CD8-positive, alpha-beta memory T cell (primary cell): ENCODE measurements at regions not wholly inside any gene's neighbourhood (a gene's known extent, or its start where the extent isn't known, plus 50 kb on each side); places are given as distances from the start of the nearest gene placed in this dataset.

Source experiments
- CTCF ChIA-PET: fragments of 350-600 bp; sonication (Branson Sonifier 250); formaldehyde crosslinking; loops from one replicate; lab custom pipeline; 2021; ENCODE audit warnings: antibody characterized with exemption; lab: Charles Lee
- POLR2A ChIA-PET: fragments of 350-600 bp; sonication (Branson Sonifier 250); formaldehyde crosslinking; loops from one replicate; lab custom pipeline; 2021; ENCODE audit warnings: antibody characterized with exemption; lab: Charles Lee
- DNase-seq, 5 donors: peaks; one replicate each; pipeline versions ENCODE4 v3.0.0 to v3.0.0-alpha.2; 2020 to 2022; ENCODE audit warnings: mixed read lengths in 1 of 5
- H3K27ac ChIP-seq: one replicate; pipeline ENCODE4 v1.7.0; 2013; ENCODE audit warnings: low read depth, mild to moderate bottlenecking, low read length, moderate library complexity
- H3K27me3 ChIP-seq: 2 replicates; pipeline ENCODE4 v1.7.0; 2013; ENCODE audit warnings: low read length, mild to moderate bottlenecking; ENCODE audit not compliant: insufficient read depth, poor library complexity, severe bottlenecking
- H3K36me3 ChIP-seq: 2 replicates; pipeline ENCODE4 v1.7.0; 2013; ENCODE audit warnings: mild to moderate bottlenecking, low read length, moderate library complexity; ENCODE audit not compliant: insufficient read depth
- H3K4me1 ChIP-seq: 2 replicates; pipeline ENCODE4 v1.7.0; 2013; ENCODE audit warnings: mild to moderate bottlenecking, low read length, moderate library complexity; ENCODE audit not compliant: insufficient read depth
- H3K4me3 ChIP-seq: 2 replicates; pipeline ENCODE4 v1.7.0; 2013; ENCODE audit warnings: mild to moderate bottlenecking, low read length
- H3K9me3 ChIP-seq: 2 replicates; pipeline ENCODE4 v1.7.0; 2013; ENCODE audit warnings: mild to moderate bottlenecking, low read length
- H3K27ac Mint-ChIP-seq, 8 donors: one replicate each; pipeline ENCODE4 v1.8.0; 2020 to 2021; ENCODE audit warnings: mixed read lengths in 8 of 8, mild to moderate bottlenecking in 6 of 8, inconsistent platforms in 3 of 8, moderate library complexity in 3 of 8
- H3K27me3 Mint-ChIP-seq, 2 donors: one replicate each; pipeline ENCODE4 v1.8.0; 2020 to 2021; ENCODE audit warnings: mixed read lengths in 2 of 2, mild to moderate bottlenecking in 1 of 2, moderate library complexity in 1 of 2
- H3K36me3 Mint-ChIP-seq, 3 donors: one replicate each; pipeline ENCODE4 v1.8.0; 2020 to 2021; ENCODE audit warnings: mixed read lengths in 3 of 3, inconsistent platforms in 1 of 3, mild to moderate bottlenecking in 1 of 3
- H3K4me1 Mint-ChIP-seq, 3 donors: one replicate each; pipeline ENCODE4 v1.8.0; 2020 to 2021; ENCODE audit warnings: mixed read lengths in 3 of 3, inconsistent platforms in 1 of 3, mild to moderate bottlenecking in 1 of 3
- H3K4me3 Mint-ChIP-seq, 7 donors: one replicate each; pipeline ENCODE4 v1.8.0; 2020 to 2021; ENCODE audit warnings: mixed read lengths in 7 of 7, mild to moderate bottlenecking in 6 of 7, moderate library complexity in 4 of 7, inconsistent platforms in 2 of 7
- H3K9me3 Mint-ChIP-seq, 5 donors: one replicate each; pipeline ENCODE4 v1.8.0; 2020 to 2022; ENCODE audit warnings: mixed read lengths in 5 of 5, mild to moderate bottlenecking in 3 of 5, moderate library complexity in 2 of 5, inconsistent platforms in 1 of 5

DNA sequence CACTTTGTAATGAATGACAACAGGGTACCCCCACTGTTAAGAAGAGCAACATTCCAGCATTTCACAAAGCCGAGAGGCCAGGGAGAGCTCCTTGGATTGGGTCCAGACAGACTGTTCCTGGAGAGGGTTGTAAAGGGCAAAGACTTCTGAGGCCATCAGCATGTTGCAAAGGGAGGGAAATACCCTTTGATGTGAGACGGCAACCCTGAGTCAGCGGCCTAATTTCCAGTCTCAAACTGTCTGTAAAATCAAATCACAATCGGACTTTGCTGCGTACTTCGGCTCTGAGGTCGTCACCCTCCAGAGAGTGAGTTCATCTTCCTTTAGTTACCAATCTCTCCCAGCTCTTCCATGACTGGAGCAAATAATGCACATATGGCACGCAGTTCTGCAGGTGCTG, 101.0 kb upstream of the DTNBP1 start:
- no peak overlapping the region for H3K27ac Mint-ChIP-seq
- no peaks in the 10 kb centered on the region for H3K4me1 ChIP-seq
- H3K4me3 ChIP-seq: no peak overlapping the region
- H3K9me3 Mint-ChIP-seq: no peaks in the 10 kb centered on the region
- H3K4me3 Mint-ChIP-seq: no peak overlapping the region
- H3K27me3 ChIP-seq: no peaks in the 10 kb centered on the region
- no peak for DNase-seq
- no peaks in the 10 kb centered on the region for H3K9me3 ChIP-seq
- ChIA-PET POLR2A (no interaction called here), CTCF (no interaction called here)
- H3K27ac ChIP-seq: no peak overlapping the region
- no peaks in the 10 kb centered on the region for H3K36me3 Mint-ChIP-seq
- H3K4me1 Mint-ChIP-seq: no peaks in the 10 kb centered on the region
- no peaks in the 10 kb centered on the region for H3K36me3 ChIP-seq
- peaks cover 2 to 5% of the 10 kb centered on the region in 2 donors for H3K27me3 Mint-ChIP-seq

DNA sequence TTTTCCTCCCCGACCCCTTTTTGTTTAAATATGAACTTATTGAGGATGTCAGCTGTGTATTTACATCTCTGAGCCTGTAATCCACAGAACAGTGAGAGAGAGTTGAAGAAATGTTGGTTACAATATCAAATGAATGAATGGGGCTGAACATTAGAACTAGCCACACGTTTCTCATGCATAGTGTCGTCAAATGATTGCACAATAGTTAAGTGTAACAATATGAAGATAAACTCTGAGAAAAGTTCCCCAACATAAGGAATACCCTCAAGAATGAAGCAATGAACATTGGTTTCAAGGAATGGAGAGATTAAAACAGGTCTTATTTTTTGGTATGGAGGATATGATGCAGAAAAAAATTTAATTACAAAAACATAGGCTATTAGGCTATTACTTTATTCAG, 100.5 kb upstream of the DTNBP1 start:
- H3K36me3 ChIP-seq: no peaks in the 10 kb centered on the region
- ChIA-PET CTCF (no interaction called here), POLR2A (no interaction called here)
- no peaks in the 10 kb centered on the region for H3K9me3 Mint-ChIP-seq
- H3K27ac Mint-ChIP-seq: no peak overlapping the region
- H3K4me1 ChIP-seq: no peaks in the 10 kb centered on the region
- no peak overlapping the region for H3K4me3 ChIP-seq
- peaks cover 2 to 5% of the 10 kb centered on the region in 2 donors for H3K27me3 Mint-ChIP-seq
- DNase-seq: no peak
- H3K9me3 ChIP-seq: no peaks in the 10 kb centered on the region
- H3K4me1 Mint-ChIP-seq: no peaks in the 10 kb centered on the region
- H3K27ac ChIP-seq: no peak overlapping the region
- H3K36me3 Mint-ChIP-seq: no peaks in the 10 kb centered on the region
- H3K27me3 ChIP-seq: no peaks in the 10 kb centered on the region
- no peak overlapping the region for H3K4me3 Mint-ChIP-seq

GRCh38 chr6:15761045-15761502, 98.2 kb upstream of the DTNBP1 start:
- H3K27ac ChIP-seq: no peak overlapping the region
- H3K9me3 ChIP-seq: no peaks in the 10 kb centered on the region
- CTCF ChIA-PET: no interaction called here
- H3K9me3 Mint-ChIP-seq: peaks cover 0 to 1% (median 0%) of the 10 kb centered on the region in 5 donors
- no peaks in the 10 kb centered on the region for H3K27me3 ChIP-seq
- no peak overlapping the region for H3K4me3 Mint-ChIP-seq
- H3K4me1 ChIP-seq: no peaks in the 10 kb centered on the region
- no peaks in the 10 kb centered on the region for H3K36me3 ChIP-seq
- H3K27ac Mint-ChIP-seq: no peak overlapping the region
- H3K27me3 Mint-ChIP-seq: peaks cover 4 to 5% of the 10 kb centered on the region in 2 donors
- POLR2A ChIA-PET: no interaction called here
- no peak for DNase-seq
- H3K36me3 Mint-ChIP-seq: no peaks in the 10 kb centered on the region
- H3K4me1 Mint-ChIP-seq: no peaks in the 10 kb centered on the region
- no peak overlapping the region for H3K4me3 ChIP-seq

- H3K27ac ChIP-seq: no peak overlapping the region
- H3K4me3 ChIP-seq: no peak overlapping the region
- peaks cover 0 to 3% of the 10 kb centered on the region in 2 donors for H3K27me3 Mint-ChIP-seq
- H3K9me3 Mint-ChIP-seq: peaks cover 0 to 1% (median 0%) of the 10 kb centered on the region in 5 donors
- no peaks in the 10 kb centered on the region for H3K36me3 Mint-ChIP-seq
- H3K27me3 ChIP-seq: no peaks in the 10 kb centered on the region
- ChIA-PET CTCF (interaction anchor here (1.1 kb wide), 1 partner anchor 10 kb away, joined by 3 read pairs; no protein-coding TSS in a partner anchor), POLR2A (no interaction called here)
- no peaks in the 10 kb centered on the region for H3K4me1 Mint-ChIP-seq
- H3K36me3 ChIP-seq: no peaks in the 10 kb centered on the region
- DNase-seq: no peak
- no peak overlapping the region for H3K4me3 Mint-ChIP-seq
- H3K9me3 ChIP-seq: no peaks in the 10 kb centered on the region
- no peak overlapping the region for H3K27ac Mint-ChIP-seq
- no peaks in the 10 kb centered on the region for H3K4me1 ChIP-seq
These were observed 95.9 kb upstream of the DTNBP1 start for GRCh38 chr6:15758631-15759215.

DNA sequence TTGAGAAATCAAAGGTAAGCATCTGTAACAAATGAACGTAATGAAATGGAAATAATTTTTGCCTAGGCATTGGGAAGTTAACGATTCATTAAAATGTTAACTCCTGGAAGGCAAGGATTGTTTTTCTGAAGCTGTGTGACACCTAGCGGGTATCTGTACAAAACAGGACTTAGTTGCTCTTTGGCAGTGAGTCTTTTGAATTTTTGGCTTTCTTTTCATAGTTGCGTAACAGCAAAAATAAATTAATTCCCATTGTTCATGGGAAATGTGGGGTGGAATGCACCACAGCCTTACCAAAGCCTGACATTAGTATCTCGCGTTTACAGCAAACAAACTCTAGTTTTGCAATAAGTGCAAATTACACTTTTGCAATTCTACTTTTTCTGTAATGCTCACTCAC, 92.7 kb upstream of the DTNBP1 start:
- Mint-ChIP-seq H3K27me3 (peaks cover 0 to 2% of the 10 kb centered on the region in 2 donors), H3K9me3 (peaks cover 0 to 1% (median 0%) of the 10 kb centered on the region in 5 donors), H3K27ac (no peak overlapping the region), H3K4me3 (no peak overlapping the region), H3K4me1 (no peaks in the 10 kb centered on the region), H3K36me3 (no peaks in the 10 kb centered on the region)
- DNase-seq: no peak
- Histone ChIP-seq H3K4me3 (no peak overlapping the region), H3K9me3 (no peaks in the 10 kb centered on the region), H3K36me3 (no peaks in the 10 kb centered on the region), H3K27ac (no peak overlapping the region), H3K4me1 (no peaks in the 10 kb centered on the region), H3K27me3 (no peaks in the 10 kb centered on the region)
- CTCF ChIA-PET: no interaction called here
- POLR2A ChIA-PET: no interaction called here

DNA sequence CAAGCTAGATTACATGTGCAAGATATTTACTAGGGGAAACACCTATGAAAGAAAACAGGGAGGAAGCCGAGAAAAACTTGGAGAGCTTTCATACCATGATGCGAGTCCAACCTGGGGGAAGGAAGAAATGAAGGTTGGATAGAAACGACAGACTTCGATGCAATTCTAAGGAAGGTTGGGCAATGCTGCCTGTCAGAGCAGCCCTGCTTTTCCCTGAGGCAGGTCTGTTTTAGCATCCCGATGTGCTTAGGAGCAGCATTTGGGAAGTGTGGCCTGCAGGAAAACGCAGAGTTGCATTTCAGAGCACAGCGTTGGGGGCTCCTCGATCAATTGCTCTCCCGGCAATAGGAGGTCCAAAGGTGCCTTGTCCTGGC, 91.9 kb upstream of the DTNBP1 start:
- Histone ChIP-seq H3K27ac (no peak overlapping the region), H3K27me3 (no peaks in the 10 kb centered on the region), H3K4me3 (no peak overlapping the region), H3K4me1 (no peaks in the 10 kb centered on the region), H3K9me3 (no peaks in the 10 kb centered on the region), H3K36me3 (no peaks in the 10 kb centered on the region)
- ChIA-PET CTCF (no interaction called here), POLR2A (no interaction called here)
- Mint-ChIP-seq H3K4me3 (no peak overlapping the region), H3K4me1 (no peaks in the 10 kb centered on the region), H3K27me3 (peaks cover 0 to 2% of the 10 kb centered on the region in 2 donors), H3K27ac (no peak overlapping the region), H3K9me3 (peaks cover 0 to 1% (median 0%) of the 10 kb centered on the region in 5 donors), H3K36me3 (no peaks in the 10 kb centered on the region)
- DNase-seq: no peak

GRCh38 chr6:15754035-15754705, 91.3 kb upstream of the DTNBP1 start:
- Histone ChIP-seq H3K27me3 (no peaks in the 10 kb centered on the region), H3K4me3 (no peak overlapping the region), H3K4me1 (no peaks in the 10 kb centered on the region), H3K27ac (no peak overlapping the region), H3K9me3 (no peaks in the 10 kb centered on the region), H3K36me3 (no peaks in the 10 kb centered on the region)
- Mint-ChIP-seq H3K27me3 (peaks cover 0 to 2% of the 10 kb centered on the region in 2 donors), H3K27ac (no peak overlapping the region), H3K4me3 (no peak overlapping the region), H3K9me3 (peaks cover 0 to 1% (median 0%) of the 10 kb centered on the region in 5 donors), H3K36me3 (no peaks in the 10 kb centered on the region), H3K4me1 (no peaks in the 10 kb centered on the region)
- DNase-seq: no peak
- POLR2A ChIA-PET: no interaction called here
- CTCF ChIA-PET: no interaction called here

DNA sequence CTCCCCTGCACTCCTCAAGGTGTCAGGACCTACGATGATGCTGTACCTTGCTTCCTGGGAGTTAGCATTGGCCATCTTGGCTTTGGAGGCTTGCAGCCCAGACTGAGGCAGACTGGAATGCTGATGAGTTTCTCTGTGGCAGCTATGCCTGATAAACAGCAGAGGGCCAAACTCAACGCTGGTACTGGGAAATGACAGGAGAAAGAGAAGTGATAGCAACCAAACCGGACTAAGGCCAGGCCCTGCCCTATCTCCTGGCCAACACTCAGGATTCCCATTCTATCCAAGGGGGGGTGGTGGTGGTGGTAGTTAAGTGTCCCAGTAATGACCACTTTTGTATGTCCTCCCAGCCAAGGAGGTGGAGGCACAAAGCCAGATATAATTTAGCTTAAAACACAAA, 90.0 kb upstream of the DTNBP1 start:
- CTCF ChIA-PET: no interaction called here
- Histone ChIP-seq H3K27me3 (no peaks in the 10 kb centered on the region), H3K4me3 (no peak overlapping the region), H3K9me3 (no peaks in the 10 kb centered on the region), H3K4me1 (no peaks in the 10 kb centered on the region), H3K36me3 (no peaks in the 10 kb centered on the region), H3K27ac (no peak overlapping the region)
- Mint-ChIP-seq H3K9me3 (peaks cover 0 to under 1% (median 0%) of the 10 kb centered on the region in 5 donors), H3K4me1 (no peaks in the 10 kb centered on the region), H3K4me3 (no peak overlapping the region), H3K27ac (no peak overlapping the region), H3K27me3 (peaks cover 2 to 4% of the 10 kb centered on the region in 2 donors), H3K36me3 (no peaks in the 10 kb centered on the region)
- POLR2A ChIA-PET: no interaction called here
- no peak for DNase-seq
